Immature natural killer cell (primary cell): ENCODE measurements at regions not wholly inside any gene's neighbourhood (a gene's known extent, or its start where the extent isn't known, plus 50 kb on each side); places are given as distances from the start of the nearest gene placed in this dataset.
A peak's percentile ranks its signal among the peaks of the same experiment; 100 is the strongest.
"Not testable (repeated sequence)": the region's sequence is repeated elsewhere in the genome, so short reads cannot be mapped to it uniquely, and the experiment has no call there.

ENCODE experiments used
- DNase-seq, 3 donors: peaks; one replicate each; pipeline ENCODE4 v3.0.0; 2022; ENCODE audit warnings: mixed read lengths in 1 of 3
- H3K27ac Mint-ChIP-seq, 6 donors: one replicate each; pipeline ENCODE4 v1.8.0; 2020; ENCODE audit warnings: mixed read lengths in 6 of 6, mild to moderate bottlenecking in 5 of 6, inconsistent platforms in 4 of 6, moderate library complexity in 3 of 6
- H3K27me3 Mint-ChIP-seq, 3 donors: one replicate each; pipeline ENCODE4 v1.8.0; 2020 to 2021; ENCODE audit warnings: low read depth in 3 of 3, mild to moderate bottlenecking in 3 of 3, mixed read lengths in 3 of 3, moderate library complexity in 3 of 3, inconsistent platforms in 1 of 3
- H3K36me3 Mint-ChIP-seq, 3 donors: one replicate each; pipeline ENCODE4 v1.8.0; 2020; ENCODE audit warnings: mixed read lengths in 3 of 3, inconsistent platforms in 2 of 3, mild to moderate bottlenecking in 2 of 3
- H3K4me1 Mint-ChIP-seq, 2 donors: one replicate each; pipeline ENCODE4 v1.8.0; 2020; ENCODE audit warnings: inconsistent platforms in 2 of 2, mild to moderate bottlenecking in 2 of 2, mixed read lengths in 2 of 2, moderate library complexity in 1 of 2
- H3K4me3 Mint-ChIP-seq, 5 donors: one replicate each; pipeline ENCODE4 v1.8.0; 2020; ENCODE audit warnings: mild to moderate bottlenecking in 5 of 5, mixed read lengths in 5 of 5, inconsistent platforms in 3 of 5, moderate library complexity in 3 of 5
- H3K9me3 Mint-ChIP-seq, 6 donors: one replicate each; pipeline ENCODE4 v1.8.0; 2020; ENCODE audit warnings: mild to moderate bottlenecking in 6 of 6, mixed read lengths in 6 of 6, inconsistent platforms in 4 of 6, moderate library complexity in 3 of 6

DNA sequence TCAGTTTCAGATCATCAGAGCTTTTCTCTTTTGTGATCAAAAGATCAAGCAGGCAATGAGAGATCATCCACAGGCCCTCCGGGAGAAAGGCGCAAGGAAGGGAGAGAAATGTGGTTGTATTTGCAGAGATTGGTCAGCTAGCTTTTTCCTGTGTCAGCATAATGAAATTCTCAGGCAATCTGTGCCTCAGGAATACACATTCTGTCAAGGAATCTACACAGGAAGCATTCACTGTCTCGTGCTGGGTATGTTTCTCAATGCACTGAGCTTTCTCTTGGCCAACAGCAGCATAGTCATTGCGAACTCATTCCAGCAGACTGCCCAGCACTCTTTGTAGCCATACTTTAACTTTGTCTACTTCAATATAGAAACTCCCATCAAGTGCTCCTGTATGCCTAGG, 413.7 kb downstream of the PPP3CA start:
- Mint-ChIP-seq H3K36me3 (no peaks in the 10 kb centered on the region), H3K27me3 (no peaks in the 10 kb centered on the region), H3K4me3 (no peak overlapping the region), H3K27ac (no peak overlapping the region), H3K9me3 (no peaks in the 10 kb centered on the region), H3K4me1 (peaks cover 3 to 10% of the 10 kb centered on the region in 2 donors)
- DNase-seq: no peak

DNA sequence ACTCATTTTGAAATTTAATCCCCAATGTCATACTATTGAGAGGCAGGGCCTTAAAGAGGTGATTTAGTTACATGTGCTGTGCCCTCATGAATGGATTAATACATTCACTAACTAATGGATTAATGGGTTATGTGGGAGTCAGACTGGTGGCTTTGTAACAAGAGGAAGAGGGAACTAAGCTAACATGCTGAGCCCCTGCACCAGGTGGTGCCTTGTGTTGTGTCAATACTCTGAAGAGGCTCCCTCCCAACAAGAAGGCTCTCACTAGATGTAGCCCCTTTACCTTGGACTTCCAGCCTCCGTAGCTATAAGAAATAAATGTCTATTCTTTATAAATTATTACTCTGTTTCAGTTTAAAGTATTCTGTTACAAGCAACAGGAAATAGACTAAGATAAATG, 411.9 kb upstream of the EMCN start:
- Mint-ChIP-seq H3K4me1 (peaks cover 3 to 10% of the 10 kb centered on the region in 2 donors), H3K27ac (no peak overlapping the region), H3K4me3 (no peak overlapping the region), H3K9me3 (no peaks in the 10 kb centered on the region), H3K36me3 (no peaks in the 10 kb centered on the region), H3K27me3 (no peaks in the 10 kb centered on the region)
- DNase-seq: no peak

DNA sequence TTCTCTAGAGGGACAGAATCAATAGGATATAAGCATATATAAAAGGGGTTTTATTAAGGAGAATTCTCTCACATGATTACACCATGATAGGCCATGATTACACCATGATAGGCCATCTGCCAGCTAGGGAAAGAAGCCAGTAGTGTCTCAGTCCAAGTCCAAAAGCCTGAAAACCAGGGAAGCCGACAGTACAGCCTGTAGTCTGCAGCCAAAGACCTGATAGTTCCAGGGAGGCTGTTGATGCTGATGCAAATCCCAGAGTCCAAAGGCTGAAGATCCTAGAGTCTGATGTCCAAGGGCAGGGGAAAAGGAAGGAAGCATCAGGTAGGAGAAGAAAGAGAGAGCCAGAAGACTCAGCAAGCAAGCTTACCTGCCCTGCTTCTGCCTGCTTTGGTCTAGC, 411.3 kb upstream of the EMCN start:
- no peaks in the 10 kb centered on the region for H3K9me3 Mint-ChIP-seq
- no peaks in the 10 kb centered on the region for H3K27me3 Mint-ChIP-seq
- no peak overlapping the region for H3K4me3 Mint-ChIP-seq
- DNase-seq: no peak
- H3K4me1 Mint-ChIP-seq: peaks cover 3 to 10% of the 10 kb centered on the region in 2 donors
- H3K27ac Mint-ChIP-seq: no peak overlapping the region
- H3K36me3 Mint-ChIP-seq: no peaks in the 10 kb centered on the region

DNA sequence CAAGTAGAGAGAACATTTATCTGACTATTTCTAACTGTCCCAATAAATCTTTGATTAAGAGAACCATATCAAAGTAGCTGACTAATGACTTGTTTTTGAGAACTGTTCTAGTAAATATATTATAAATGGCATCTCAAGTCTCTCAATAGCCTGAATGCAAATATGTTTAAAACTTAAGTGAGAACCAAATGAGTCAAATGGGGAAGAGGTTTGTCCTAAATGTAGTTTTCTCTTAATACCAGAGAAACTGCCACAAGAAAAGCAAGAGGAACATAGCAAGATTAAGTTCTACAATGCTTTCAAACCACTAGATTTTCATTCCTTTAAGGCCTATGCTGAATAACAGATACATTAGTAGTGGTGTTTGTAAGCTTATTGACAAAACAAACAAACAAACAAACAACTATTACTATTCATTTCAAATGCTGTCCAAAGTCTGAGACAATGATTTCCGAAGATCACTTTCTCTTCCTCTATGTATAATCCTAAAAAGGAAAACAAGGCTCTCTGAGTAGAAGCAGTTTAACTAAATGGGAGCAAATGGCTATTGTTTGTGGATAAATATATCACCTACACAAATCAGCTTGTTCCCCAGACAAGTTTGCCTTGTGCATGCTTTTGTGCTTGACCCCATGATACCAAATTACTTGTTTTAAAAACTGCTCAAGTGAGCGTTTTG, 408.4 kb upstream of the EMCN start:
- no peak for DNase-seq
- H3K27ac Mint-ChIP-seq: no peak overlapping the region
- no peaks in the 10 kb centered on the region for H3K36me3 Mint-ChIP-seq
- H3K4me1 Mint-ChIP-seq: no peaks in the 10 kb centered on the region
- H3K4me3 Mint-ChIP-seq: no peak overlapping the region
- H3K9me3 Mint-ChIP-seq: no peaks in the 10 kb centered on the region
- H3K27me3 Mint-ChIP-seq: no peaks in the 10 kb centered on the region

DNA sequence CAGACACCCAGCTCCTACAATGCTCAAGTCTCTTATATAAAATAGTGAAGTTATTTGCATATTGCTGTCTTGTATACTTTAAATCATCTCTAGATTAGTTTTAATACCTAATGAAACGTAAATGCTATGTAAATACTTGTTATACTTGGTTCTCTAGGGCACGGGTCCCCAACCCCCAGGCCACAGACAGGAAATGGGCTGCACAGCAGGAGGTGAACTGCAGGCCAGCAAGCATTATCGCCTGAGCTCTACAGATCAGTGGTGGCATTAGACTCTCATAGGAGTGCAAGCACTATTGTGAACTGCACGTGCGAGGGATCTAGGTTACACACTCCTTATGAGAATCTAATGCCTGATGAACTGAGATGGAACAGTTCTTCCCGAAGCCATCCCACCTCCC, 395.9 kb upstream of the EMCN start:
- no peak overlapping the region for H3K27ac Mint-ChIP-seq
- H3K9me3 Mint-ChIP-seq: peaks cover 0 to under 1% (median 0%) of the 10 kb centered on the region in 6 donors
- peaks cover 0 to 3% of the 10 kb centered on the region in 2 donors for H3K4me1 Mint-ChIP-seq
- DNase-seq: no peak
- H3K27me3 Mint-ChIP-seq: peaks cover 0 to 5% (median 3%) of the 10 kb centered on the region in 3 donors
- no peak overlapping the region for H3K4me3 Mint-ChIP-seq
- H3K36me3 Mint-ChIP-seq: peaks cover 3 to 7% (median 4%) of the 10 kb centered on the region in 3 donors

DNA sequence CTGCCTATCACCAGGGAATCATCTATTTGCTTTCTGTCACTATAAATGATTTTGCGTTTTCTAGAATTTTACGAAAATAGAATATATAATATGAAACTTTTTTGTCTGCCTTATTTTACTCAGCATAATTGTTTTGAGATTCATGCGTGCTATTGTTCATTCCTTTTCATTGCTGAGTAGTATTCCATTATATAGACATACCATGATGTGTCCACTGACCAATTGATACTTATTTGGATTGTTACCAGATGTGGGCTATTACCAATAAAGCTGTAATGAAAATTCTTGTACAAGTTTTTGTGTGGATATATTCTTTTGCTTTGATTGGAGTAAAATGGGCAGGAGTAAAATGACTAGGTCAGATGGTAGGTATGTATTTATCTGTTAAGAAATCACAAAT, 390.7 kb upstream of the EMCN start:
- no peak overlapping the region for H3K4me3 Mint-ChIP-seq
- no peak overlapping the region for H3K27ac Mint-ChIP-seq
- no peaks in the 10 kb centered on the region for H3K36me3 Mint-ChIP-seq
- DNase-seq: no peak
- H3K27me3 Mint-ChIP-seq: peaks cover 0 to 5% (median 1%) of the 10 kb centered on the region in 3 donors
- H3K9me3 Mint-ChIP-seq: peaks cover 0 to 2% (median 0%) of the 10 kb centered on the region in 6 donors
- H3K4me1 Mint-ChIP-seq: peaks cover 0 to 1% of the 10 kb centered on the region in 2 donors

DNA sequence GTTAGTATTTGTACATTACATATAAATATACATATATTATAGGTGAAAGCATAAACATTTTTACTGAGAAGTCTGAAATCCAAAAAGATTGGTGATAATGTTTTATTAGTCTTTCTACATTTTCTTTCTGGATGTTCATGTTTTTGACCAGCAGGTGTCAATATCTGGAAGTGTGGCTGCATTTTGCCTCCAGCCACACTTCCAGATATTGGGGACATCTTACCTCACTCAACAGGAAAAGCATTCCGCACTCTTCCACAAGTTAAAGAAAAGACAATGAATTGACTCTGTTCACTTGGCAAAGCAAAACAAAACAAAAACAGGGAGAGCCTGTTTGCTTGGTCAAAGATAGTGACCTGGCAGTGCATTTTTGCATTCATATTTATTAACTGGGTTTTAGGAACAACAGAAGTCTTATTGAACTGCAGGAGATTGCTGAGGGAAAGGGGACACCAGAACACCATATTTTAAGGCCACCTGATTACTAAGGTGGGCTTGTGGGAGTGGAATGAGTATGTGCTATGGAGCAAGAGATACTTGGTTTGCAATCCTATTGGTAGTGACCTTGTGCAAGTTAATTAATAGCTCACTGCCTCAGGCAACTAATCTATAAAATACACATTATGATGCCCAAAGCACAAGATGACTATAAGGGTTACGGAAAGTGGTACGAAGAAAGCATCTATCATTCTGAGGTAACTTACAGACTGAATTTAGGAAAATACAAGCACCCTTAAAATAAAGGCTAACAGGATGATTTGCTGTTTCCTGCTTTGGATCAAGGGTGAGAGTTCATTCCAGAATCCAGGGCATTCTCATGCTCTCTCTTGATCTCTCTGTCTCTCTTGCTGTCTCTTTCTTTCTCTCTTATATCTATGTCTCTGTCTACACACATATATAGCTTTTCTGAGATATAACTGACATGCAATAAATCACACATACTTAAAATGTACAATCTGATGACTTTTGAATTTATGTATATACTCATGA, 389.9 kb upstream of the EMCN start:
- DNase-seq: no peak
- Mint-ChIP-seq H3K4me3 (no peak overlapping the region), H3K27me3 (peaks cover 0 to 11% (median 1%) of the 10 kb centered on the region in 3 donors), H3K36me3 (no peaks in the 10 kb centered on the region), H3K9me3 (peaks cover 0 to 5% (median 0%) of the 10 kb centered on the region in 6 donors), H3K4me1 (no peaks in the 10 kb centered on the region), H3K27ac (no peak overlapping the region)

DNA sequence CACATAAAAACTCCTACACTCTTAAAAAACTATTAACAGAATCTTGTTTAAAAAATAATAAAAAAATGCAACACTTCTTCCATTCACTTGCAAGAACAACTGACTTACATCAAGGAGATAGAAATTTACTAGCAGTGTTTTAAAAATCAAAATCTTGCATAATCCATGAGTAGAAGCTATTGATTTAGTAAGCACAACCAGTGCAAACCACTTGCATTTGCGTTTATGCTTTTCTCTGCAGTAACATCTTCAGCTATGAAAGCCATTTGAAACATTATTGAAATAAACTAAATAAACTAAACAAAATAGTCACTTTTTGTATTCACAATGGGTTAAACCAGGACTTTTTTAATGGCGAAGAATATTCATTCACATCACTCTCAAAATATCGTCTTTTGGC, 389.2 kb upstream of the EMCN start:
- H3K4me1 Mint-ChIP-seq: no peaks in the 10 kb centered on the region
- H3K4me3 Mint-ChIP-seq: no peak overlapping the region
- peaks cover 0 to 5% (median 0%) of the 10 kb centered on the region in 6 donors for H3K9me3 Mint-ChIP-seq
- no peak overlapping the region for H3K27ac Mint-ChIP-seq
- peaks cover 0 to 11% (median 1%) of the 10 kb centered on the region in 3 donors for H3K27me3 Mint-ChIP-seq
- DNase-seq: no peak
- no peaks in the 10 kb centered on the region for H3K36me3 Mint-ChIP-seq

DNA sequence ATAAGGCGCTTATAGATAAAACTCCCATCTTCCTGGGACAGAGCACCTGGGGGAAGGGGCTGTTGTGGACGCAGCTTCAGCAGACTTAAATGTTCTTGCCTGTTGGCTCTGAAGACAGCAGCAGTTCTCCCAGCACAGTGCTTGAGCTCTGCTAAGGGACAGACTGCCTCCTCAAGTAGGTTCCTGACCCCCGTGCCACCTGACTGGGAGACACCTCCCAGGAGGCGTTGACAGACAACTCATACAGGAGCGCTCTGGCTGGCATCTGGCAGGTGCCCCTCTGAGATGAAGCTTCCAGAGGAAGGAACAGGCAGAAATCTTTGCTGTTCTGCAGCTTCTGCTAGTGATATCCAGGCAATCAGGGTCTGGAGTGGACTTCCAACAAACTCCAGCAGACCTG, 383.1 kb upstream of the EMCN start:
- not testable (repeated sequence) for H3K36me3 Mint-ChIP-seq, H3K4me1 Mint-ChIP-seq, DNase-seq, H3K9me3 Mint-ChIP-seq, H3K4me3 Mint-ChIP-seq, H3K27ac Mint-ChIP-seq, H3K27me3 Mint-ChIP-seq

DNA sequence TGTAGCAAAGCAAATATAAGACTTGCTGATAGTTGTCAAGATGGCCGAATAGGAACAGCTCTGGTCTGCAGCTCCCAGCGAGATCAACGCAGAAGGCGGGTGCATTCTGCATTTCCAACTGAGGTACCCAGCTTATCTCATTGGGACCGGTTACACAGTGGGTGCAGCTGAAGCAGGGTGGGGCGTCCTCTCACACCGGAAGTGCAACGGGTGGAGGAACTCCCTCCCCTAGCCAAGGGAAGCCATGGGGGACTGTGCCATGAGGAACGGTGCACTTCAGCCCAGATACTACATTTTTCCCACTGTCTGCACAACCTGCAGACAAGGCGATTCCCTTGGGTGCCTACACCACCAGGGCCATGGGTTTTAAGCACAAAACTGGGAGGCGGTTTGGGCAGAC, 382.3 kb upstream of the EMCN start:
- Mint-ChIP-seq H3K9me3 (peaks cover 0 to 5% (median 0%) of the 10 kb centered on the region in 6 donors), H3K36me3 (no peaks in the 10 kb centered on the region), H3K4me1 (peaks cover 11 to 13% of the 10 kb centered on the region in 2 donors), H3K27ac (no peak overlapping the region), H3K27me3 (peaks cover 0 to 6% (median 0%) of the 10 kb centered on the region in 3 donors), H3K4me3 (no peak overlapping the region)
- no peak for DNase-seq

DNA sequence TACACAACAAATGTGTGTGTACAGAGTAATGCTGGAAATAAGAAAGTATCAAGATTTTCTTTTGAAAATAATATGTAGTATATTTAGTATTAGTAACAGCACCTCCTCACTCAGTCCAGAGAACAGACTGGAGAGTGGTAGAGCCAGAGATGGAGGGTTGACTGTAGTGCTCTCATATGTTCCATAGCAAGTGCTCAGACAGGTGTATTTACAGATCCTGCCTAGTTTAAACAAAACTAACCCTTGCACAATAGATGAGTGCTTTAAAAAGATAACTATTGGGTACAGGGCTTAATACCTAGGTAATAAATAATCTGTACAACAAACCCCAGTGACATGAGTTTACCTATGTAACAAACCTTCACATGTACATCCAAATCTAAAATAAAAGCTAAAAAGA, 381.0 kb upstream of the EMCN start:
- peaks cover 0 to 6% (median 0%) of the 10 kb centered on the region in 3 donors for H3K27me3 Mint-ChIP-seq
- no peaks in the 10 kb centered on the region for H3K36me3 Mint-ChIP-seq
- no peak overlapping the region for H3K27ac Mint-ChIP-seq
- no peak overlapping the region for H3K4me3 Mint-ChIP-seq
- H3K4me1 Mint-ChIP-seq: peaks cover 16 to 19% of the 10 kb centered on the region in 2 donors
- peaks cover 0 to 5% (median 0%) of the 10 kb centered on the region in 6 donors for H3K9me3 Mint-ChIP-seq
- no peak for DNase-seq

DNA sequence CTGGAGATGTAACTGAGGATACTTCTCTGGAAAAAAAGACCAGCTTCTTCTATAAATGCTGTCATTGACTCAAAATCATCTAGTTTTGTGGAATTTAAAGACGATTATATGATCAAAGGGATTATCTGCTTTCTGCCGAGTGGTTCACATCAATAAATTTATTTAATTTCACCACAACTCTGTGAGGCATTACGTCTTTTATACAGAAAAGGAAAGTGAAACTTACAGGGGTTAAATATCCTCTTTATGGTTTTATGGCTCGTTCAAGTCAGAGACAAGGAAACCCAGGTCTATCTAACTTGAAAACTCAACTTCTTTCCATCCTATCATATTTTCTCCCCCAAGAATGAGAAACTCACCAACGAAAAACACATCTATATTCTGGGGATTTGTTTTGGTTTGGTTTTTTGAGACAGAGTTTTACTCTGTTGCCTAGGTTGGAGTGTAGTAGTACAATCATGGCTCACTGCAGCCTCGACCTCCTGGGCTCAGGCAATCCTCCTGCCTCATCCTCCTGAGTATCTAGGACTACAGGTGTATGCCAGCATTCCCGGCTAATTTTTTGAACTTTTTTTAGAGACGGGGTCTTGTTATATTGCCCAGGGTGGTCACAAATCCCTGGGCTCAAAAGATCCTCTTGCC, 377.9 kb upstream of the EMCN start:
- DNase-seq: peak; percentile 11 to 36 (median 29)
- peaks cover 16 to 19% of the 10 kb centered on the region in 2 donors for H3K4me1 Mint-ChIP-seq
- peak overlapping the region; percentile 55 to 91 (median 71) for H3K27ac Mint-ChIP-seq
- peaks cover 0 to 2% (median under 1%) of the 10 kb centered on the region in 6 donors for H3K9me3 Mint-ChIP-seq
- no peaks in the 10 kb centered on the region for H3K36me3 Mint-ChIP-seq
- peak overlapping the region; percentile 82 to 94 (median 84) for H3K4me3 Mint-ChIP-seq
- no peaks in the 10 kb centered on the region for H3K27me3 Mint-ChIP-seq

DNA sequence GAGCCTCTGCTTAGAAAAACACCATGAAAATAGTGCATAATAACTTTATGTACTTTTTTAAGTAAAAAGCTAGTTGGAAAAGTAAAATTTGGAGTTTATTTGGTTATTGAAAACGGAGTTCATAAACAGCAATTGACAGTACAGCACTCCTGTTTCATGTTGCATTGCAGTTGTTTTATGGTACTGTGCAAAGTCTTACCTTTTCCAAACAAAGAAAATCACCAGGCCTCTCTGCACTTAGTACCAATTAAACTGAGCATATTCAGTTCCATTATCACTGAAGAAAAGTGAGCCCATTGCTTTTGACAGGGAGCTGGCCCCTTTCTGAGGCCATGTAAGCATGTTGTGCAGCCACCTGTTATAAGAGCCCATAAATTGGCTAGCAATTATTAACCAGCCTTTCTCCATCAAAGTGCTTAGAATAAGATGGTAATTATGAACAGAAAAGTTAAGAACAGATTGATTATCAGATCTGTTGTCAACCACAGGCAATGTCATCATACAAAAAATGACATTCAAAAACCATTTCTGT, 376.6 kb upstream of the EMCN start:
- Mint-ChIP-seq H3K4me1 (peaks cover 16 to 19% of the 10 kb centered on the region in 2 donors), H3K27me3 (no peaks in the 10 kb centered on the region), H3K36me3 (no peaks in the 10 kb centered on the region), H3K27ac (peak overlapping the region in 1 of 6 donors; percentile 59), H3K9me3 (peaks cover 0 to 7% (median 3%) of the 10 kb centered on the region in 6 donors), H3K4me3 (peak overlapping the region in 3 of 5 donors; percentile 68 to 94 (median 82))
- no peak for DNase-seq
